ENCODE measurements at regions not wholly inside any gene's neighbourhood (a gene's known extent, or its start where the extent isn't known, plus 50 kb on each side); places are given as distances from the start of the nearest gene placed in this dataset.

- intact Hi-C loops (cut with micrococcal nuclease; ENCODE audit: unreplicated experiment): no loop called here
- DNase-seq: no peak
- ChIA-PET CTCF (no interaction called here), POLR2A (ENCODE audit: unreplicated experiment) (no interaction called here)
- Histone ChIP-seq H3K9me2 (ENCODE audit: insufficient read depth) (0 out of 2 replicates have a peak, but pooled peaks cover 3% of the 10 kb centered on the region), H4K20me1 (ENCODE audit: insufficient read depth) (no peaks in the 10 kb centered on the region), H3K4me3 (no peak overlapping the region), H2AFZ (no peak overlapping the region), H3K4me2 (no peak overlapping the region), H3K27me3 (ENCODE audit: insufficient read depth, low read depth) (no peaks in the 10 kb centered on the region), H3K4me1 (replicated peaks; ENCODE audit: insufficient read depth) (no peaks in the 10 kb centered on the region), H3F3A (ENCODE audit: insufficient read depth, low read depth) (no peaks in the 10 kb centered on the region), H3K9me3 (ENCODE audit: insufficient read depth, low read depth) (no peaks in the 10 kb centered on the region), H3K27ac (no peak overlapping the region), H3K79me2 (ENCODE audit: low read depth) (no peaks in the 10 kb centered on the region), H3K36me3 (ENCODE audit: low read depth) (no peaks in the 10 kb centered on the region)
- BruUV-seq (replicated peaks): no TSS peak
- no peak for TF ChIP-seq EZH2 (IDR thresholded peaks at IDR 0.05; ENCODE audit: low read depth)
- TF ChIP-seq CTCF (conservative IDR thresholded peaks at IDR 0.05): no peak
Measured at GRCh38 chr10:20981419-20981953, 84.4 kb upstream of the NEBL start.

- H2AFZ ChIP-seq: no peak overlapping the region
- POLR2A ChIA-PET (ENCODE audit: unreplicated experiment): no interaction called here
Measured at GRCh38 chr10:20978617-20979016, 81.5 kb upstream of the NEBL start.

GRCh38 chr10:20977300-20977699 lies 80.2 kb upstream of the NEBL start:
- POLR2A ChIA-PET (ENCODE audit: unreplicated experiment): interaction anchor here (0.7 kb wide), 1 partner anchor 1558 kb away, joined by 3 read pairs; no protein-coding TSS in a partner anchor
- CTCF ChIA-PET: no interaction called here
- Histone ChIP-seq H2AFZ (no peak overlapping the region), H3K9me2 (ENCODE audit: insufficient read depth) (0 out of 2 replicates have a peak, but pooled peaks cover 3% of the 10 kb centered on the region), H3K4me2 (no peak overlapping the region), H3K4me3 (no peak overlapping the region), H3K4me1 (replicated peaks; ENCODE audit: insufficient read depth) (no peaks in the 10 kb centered on the region), H3K27me3 (ENCODE audit: insufficient read depth, low read depth) (no peaks in the 10 kb centered on the region), H3K79me2 (ENCODE audit: low read depth) (no peaks in the 10 kb centered on the region), H3K9me3 (ENCODE audit: insufficient read depth, low read depth) (no peaks in the 10 kb centered on the region), H3K36me3 (ENCODE audit: low read depth) (no peaks in the 10 kb centered on the region), H3F3A (ENCODE audit: insufficient read depth, low read depth) (no peaks in the 10 kb centered on the region), H4K20me1 (ENCODE audit: insufficient read depth) (no peaks in the 10 kb centered on the region), H3K27ac (no peak overlapping the region)
- no TSS peak for BruUV-seq (replicated peaks)
- DNase-seq: no peak
- intact Hi-C loops (cut with micrococcal nuclease; ENCODE audit: unreplicated experiment): no loop called here
- TF ChIP-seq CTCF (conservative IDR thresholded peaks at IDR 0.05): no peak
- TF ChIP-seq EZH2 (IDR thresholded peaks at IDR 0.05; ENCODE audit: low read depth): no peak

More at GRCh38 chr10:20978617-20979016, 81.5 kb upstream of the NEBL start:
- H3K27me3 ChIP-seq (ENCODE audit: insufficient read depth, low read depth): no peaks in the 10 kb centered on the region
- no peaks in the 10 kb centered on the region for H3F3A ChIP-seq (ENCODE audit: insufficient read depth, low read depth)
- intact Hi-C loops (cut with micrococcal nuclease; ENCODE audit: unreplicated experiment): no loop called here
- H3K27ac ChIP-seq: no peak overlapping the region
- 0 out of 2 replicates have a peak, but pooled peaks cover 3% of the 10 kb centered on the region for H3K9me2 ChIP-seq (ENCODE audit: insufficient read depth)
- H3K4me3 ChIP-seq: no peak overlapping the region
- H4K20me1 ChIP-seq (ENCODE audit: insufficient read depth): no peaks in the 10 kb centered on the region
- H3K36me3 ChIP-seq (ENCODE audit: low read depth): no peaks in the 10 kb centered on the region
- no peak for DNase-seq
- CTCF ChIA-PET: interaction anchor here (0.7 kb wide), 1 partner anchor 139 kb away, joined by 8 read pairs; no protein-coding TSS in a partner anchor
- no peak overlapping the region for H3K4me2 ChIP-seq
- no peaks in the 10 kb centered on the region for H3K9me3 ChIP-seq (ENCODE audit: insufficient read depth, low read depth)
- BruUV-seq (replicated peaks): no TSS peak
- no peak for TF ChIP-seq EZH2 (IDR thresholded peaks at IDR 0.05; ENCODE audit: low read depth)
- no peak for TF ChIP-seq CTCF (conservative IDR thresholded peaks at IDR 0.05)
- no peaks in the 10 kb centered on the region for H3K79me2 ChIP-seq (ENCODE audit: low read depth)
- no peaks in the 10 kb centered on the region for H3K4me1 ChIP-seq (replicated peaks; ENCODE audit: insufficient read depth)
